Lower leg skin (tissue), 3 donors: ENCODE measurements at regions not wholly inside any gene's neighbourhood (a gene's known extent, or its start where the extent isn't known, plus 50 kb on each side); places are given as distances from the start of the nearest gene placed in this dataset.

Source experiments
- CTCF ChIP-seq, 3 donors: fragments of 450-650 bp; IDR thresholded peaks; one replicate each; pipeline ENCODE4 v1.5.1; 2016; ENCODE audit warnings: antibody characterized with exemption in 3 of 3, mild to moderate bottlenecking in 3 of 3, moderate library complexity in 2 of 3
- POLR2A ChIP-seq, 2 donors: fragments of 450-650 bp; IDR thresholded peaks; one replicate each; pipeline ENCODE4 v1.6.1; 2016 to 2017; ENCODE audit warnings: antibody characterized with exemption in 2 of 2, mild to moderate bottlenecking in 1 of 2, moderate library complexity in 1 of 2

GRCh38 chr1:29413661-29414060 is 177.3 kb downstream of the PTPRU start:
- TF ChIP-seq POLR2A (IDR thresholded peaks at IDR 0.05), result no peak
- no peak for TF ChIP-seq CTCF (IDR thresholded peaks at IDR 0.05)
